Spleen (tissue), 7 donors: ENCODE measurements at regions not wholly inside any gene's neighbourhood (a gene's known extent, or its start where the extent isn't known, plus 50 kb on each side); places are given as distances from the start of the nearest gene placed in this dataset.

Source experiments
- CTCF ChIP-seq, 11 experiments: fragments of 200-600 bp in 7 of 11; fragments of 450-650 bp in 4 of 11; sonication (generic) in 4 of 11; IDR thresholded peaks in 8 of 11; conservative IDR thresholded peaks in 3 of 11; 1 replicate in 7 of 11; 2 replicates in 4 of 11; pipeline versions ENCODE4 v1.4.0 to v1.8.0; 2016 to 2021; ENCODE audit warnings: antibody characterized with exemption in 11 of 11, inconsistent platforms in 4 of 11, mild to moderate bottlenecking in 1 of 11
- POLR2A ChIP-seq, 3 donors: fragments of 450-650 bp; IDR thresholded peaks; one replicate each; pipeline ENCODE4 v1.5.1; 2017; ENCODE audit warnings: antibody characterized with exemption in 3 of 3, mild to moderate bottlenecking in 1 of 3
- POLR2AphosphoS5 ChIP-seq, 3 donors: sonication (generic); formaldehyde crosslinking; IDR thresholded peaks; one replicate each; pipeline ENCODE4 v1.5.1; 2017; ENCODE audit warnings: antibody characterized with exemption in 3 of 3
- donor health status: DM: no; HTN: no; CAD: no; lungs with moderate emphysema.
- donor health status: DM: no; HTN: no; CAD: no.
- donor health status: DM: no; HTN: no; CAD: no.

- TF ChIP-seq POLR2AphosphoS5 (IDR thresholded peaks at IDR 0.05) (no peak), POLR2A (IDR thresholded peaks at IDR 0.05) (no peak), CTCF (IDR thresholded peaks at IDR 0.05 in 8 of 11, conservative IDR thresholded peaks at IDR 0.05 in 3 of 11) (no peak)
Observed at GRCh38 chr11:29153078-29153477, 863.8 kb downstream of the KCNA4 start.
